NCI-H146 treated with DMSO at 0.1 percent for 48 hours (cell line): ENCODE measurements at regions not wholly inside any gene's neighbourhood (a gene's known extent, or its start where the extent isn't known, plus 50 kb on each side); places are given as distances from the start of the nearest gene placed in this dataset.

Experiments used
- DNase-seq: peaks from one replicate; lab custom pipeline; 2025; ENCODE audit not compliant: unreplicated experiment; lab: John Stamatoyannopoulos, UW

- no peak for DNase-seq
These were observed 57.7 kb upstream of the MAST4 start for GRCh38 chr5:66538531-66538930.

- no peak for DNase-seq
These were observed 56.1 kb upstream of the MAST4 start for GRCh38 chr5:66540078-66540477.

GRCh38 chr5:66542711-66543110 is 53.5 kb upstream of the MAST4 start:
- DNase-seq, result no peak
